Uterus (tissue), 3 donors: ENCODE measurements at regions not wholly inside any gene's neighbourhood (a gene's known extent, or its start where the extent isn't known, plus 50 kb on each side); places are given as distances from the start of the nearest gene placed in this dataset.

ENCODE experiments used
- DNase-seq, 2 donors: peaks; one replicate each; pipeline ENCODE4 v3.0.0-alpha.2; 2019 to 2020
- H3K27ac ChIP-seq, 2 donors: fragments of 200-600 bp; sonication (generic); 1 replicate in 1 of 2; 2 replicates in 1 of 2; pipeline ENCODE4 v1.5.1; 2016 to 2018
- H3K27me3 ChIP-seq, 2 donors: fragments of 200-600 bp; sonication (generic); one replicate each; pipeline ENCODE4 v1.5.1; 2018 to 2019; ENCODE audit warnings: control low read depth in 1 of 2
- H3K36me3 ChIP-seq, 2 donors: fragments of 200-600 bp; sonication (generic); one replicate each; pipeline ENCODE4 v1.5.1; 2019; ENCODE audit warnings: control low read depth in 1 of 2
- H3K4me1 ChIP-seq, 2 donors: fragments of 200-600 bp; sonication (generic); one replicate each; pipeline ENCODE4 v1.5.1; 2018 to 2019; ENCODE audit warnings: control low read depth in 1 of 2
- H3K4me3 ChIP-seq, 2 donors: fragments of 200-600 bp; sonication (generic); 1 replicate in 1 of 2; 2 replicates in 1 of 2; pipeline ENCODE4 v1.5.1; 2018 to 2019; ENCODE audit warnings: mild to moderate bottlenecking in 1 of 2
- H3K9me3 ChIP-seq, 2 donors: fragments of 200-600 bp; sonication (generic); one replicate each; pipeline ENCODE4 v1.5.1; 2019; ENCODE audit warnings: control low read depth in 1 of 2
- CTCF ChIP-seq, 4 experiments: fragments of 200-600 bp in 2 of 4; fragments of 450-650 bp in 2 of 4; sonication (generic) in 2 of 4; IDR thresholded peaks; one replicate each; pipeline ENCODE4 v1.5.1; 2016 to 2019; ENCODE audit warnings: antibody characterized with exemption in 4 of 4, mild to moderate bottlenecking in 2 of 4, moderate library complexity in 1 of 4
- POLR2A ChIP-seq, 2 donors: fragments of 450-650 bp; IDR thresholded peaks; one replicate each; pipeline ENCODE4 v1.6.1; 2016; ENCODE audit warnings: antibody characterized with exemption in 2 of 2, mild to moderate bottlenecking in 1 of 2, moderate library complexity in 1 of 2
- intact Hi-C: fragments of 100-400 bp; cut with DNase I; formaldehyde crosslinking; loops from one replicate; pipeline ENCODE4 v1.15.1; 2023; ENCODE audit warnings: low total_unique reads
- donor health status: DM: yes; HTN: yes; CAD: no.

- Histone ChIP-seq H3K27me3 (no peaks in the 10 kb centered on the region), H3K27ac (no peak overlapping the region), H3K36me3 (no peaks in the 10 kb centered on the region), H3K9me3 (no peaks in the 10 kb centered on the region), H3K4me3 (no peak overlapping the region), H3K4me1 (no peaks in the 10 kb centered on the region)
- intact Hi-C loops = no loop called here
- no peak for DNase-seq
- no peak for TF ChIP-seq CTCF (IDR thresholded peaks at IDR 0.05)
- no peak for TF ChIP-seq POLR2A (IDR thresholded peaks at IDR 0.05)
Observed at GRCh38 chr12:127771546-127771945, 495.4 kb upstream of the TMEM132C start.

- H3K4me1 ChIP-seq = no peaks in the 10 kb centered on the region
- DNase-seq = no peak
- no peaks in the 10 kb centered on the region for H3K36me3 ChIP-seq
- H3K27me3 ChIP-seq = no peaks in the 10 kb centered on the region
- intact Hi-C loops = no loop called here
- TF ChIP-seq CTCF (IDR thresholded peaks at IDR 0.05) (no peak), POLR2A (IDR thresholded peaks at IDR 0.05) (no peak)
- no peak overlapping the region for H3K4me3 ChIP-seq
- no peak overlapping the region for H3K27ac ChIP-seq
- H3K9me3 ChIP-seq = no peaks in the 10 kb centered on the region
Observed at GRCh38 chr12:127773520-127773919, 493.4 kb upstream of the TMEM132C start.

- no peak for TF ChIP-seq CTCF (IDR thresholded peaks at IDR 0.05)
- TF ChIP-seq POLR2A (IDR thresholded peaks at IDR 0.05) = no peak
- Histone ChIP-seq H3K4me1 (no peaks in the 10 kb centered on the region), H3K9me3 (no peaks in the 10 kb centered on the region), H3K27ac (no peak overlapping the region), H3K36me3 (no peaks in the 10 kb centered on the region), H3K4me3 (no peak overlapping the region), H3K27me3 (no peaks in the 10 kb centered on the region)
- intact Hi-C loops = no loop called here
- DNase-seq = peak in 1 of 2 donors; percentile 63
Observed at GRCh38 chr12:127774828-127775227, 492.1 kb upstream of the TMEM132C start.

GRCh38 chr12:127779301-127780045, 487.5 kb upstream of the TMEM132C start:
- TF ChIP-seq POLR2A (IDR thresholded peaks at IDR 0.05) = no peak
- TF ChIP-seq CTCF (IDR thresholded peaks at IDR 0.05) = no peak
- Histone ChIP-seq H3K4me3 (no peak overlapping the region), H3K27me3 (no peaks in the 10 kb centered on the region), H3K27ac (no peak overlapping the region), H3K4me1 (no peaks in the 10 kb centered on the region), H3K36me3 (no peaks in the 10 kb centered on the region), H3K9me3 (no peaks in the 10 kb centered on the region)
- intact Hi-C loops = no loop called here
- DNase-seq = no peak

- H3K27ac ChIP-seq = no peak overlapping the region
- intact Hi-C loops = no loop called here
- no peaks in the 10 kb centered on the region for H3K4me1 ChIP-seq
- no peak for DNase-seq
- no peaks in the 10 kb centered on the region for H3K27me3 ChIP-seq
- no peak overlapping the region for H3K4me3 ChIP-seq
- H3K9me3 ChIP-seq = no peaks in the 10 kb centered on the region
- H3K36me3 ChIP-seq = no peaks in the 10 kb centered on the region
- no peak for TF ChIP-seq CTCF (IDR thresholded peaks at IDR 0.05)
- no peak for TF ChIP-seq POLR2A (IDR thresholded peaks at IDR 0.05)
Observed at GRCh38 chr12:127780881-127781280, 486.1 kb upstream of the TMEM132C start.
